ENCODE measurements at regions not wholly inside any gene's neighbourhood (a gene's known extent, or its start where the extent isn't known, plus 50 kb on each side); places are given as distances from the start of the nearest gene placed in this dataset.

DNA sequence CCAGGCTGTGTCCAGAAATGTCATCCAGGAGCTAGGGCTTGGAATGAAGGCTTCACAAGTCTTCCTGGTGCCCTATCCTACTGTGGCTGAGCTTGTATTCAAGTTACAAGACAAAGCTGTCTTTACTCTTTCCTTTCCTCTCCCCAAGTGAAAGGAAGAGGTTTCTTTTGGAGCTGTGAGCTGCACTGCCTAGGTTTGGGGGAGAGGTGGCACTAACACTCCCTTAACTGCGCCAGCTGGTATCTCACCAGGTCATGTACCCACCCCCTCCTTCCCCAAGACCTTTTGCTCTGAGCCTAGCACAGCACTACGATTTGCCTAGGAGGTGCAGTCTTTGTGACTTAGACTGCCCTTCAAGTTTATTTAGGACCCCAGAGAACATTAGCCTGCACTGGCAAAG is 2053.6 kb upstream of the PRR20A start:
- Histone ChIP-seq H3K9me3 (replicated peaks; ENCODE audit: control insufficient read depth, insufficient read depth, low read length) (peaks cover 2% of the 10 kb centered on the region), H3K4me3 (replicated peaks in 1 of 3; ENCODE audit: insufficient read depth in 1 of 3, low read depth in 1 of 3, low read length in 3 of 3) (no peak overlapping the region), H3K9me1 (replicated peaks; ENCODE audit: control insufficient read depth, extremely low read depth, insufficient read depth, low read length) (no peaks in the 10 kb centered on the region), H3K36me3 (ENCODE audit: control insufficient read depth in 2 of 2, extremely low read depth in 1 of 2, insufficient read depth in 2 of 2, low read length in 2 of 2) (no peaks in the 10 kb centered on the region), H3K4me2 (ENCODE audit: insufficient read depth, low read length) (no peak overlapping the region), H3K27ac (ENCODE audit: insufficient read depth, low read depth, low read length) (no peak overlapping the region), H4K20me1 (replicated peaks; ENCODE audit: control insufficient read depth, extremely low read depth, insufficient read depth, low read length) (no peaks in the 10 kb centered on the region), H3K4me1 (ENCODE audit: control insufficient read depth, extremely low read depth, insufficient read depth, low read length) (no peaks in the 10 kb centered on the region), H3K79me2 (ENCODE audit: control insufficient read depth, insufficient read depth, low read length) (no peaks in the 10 kb centered on the region), H3K9ac (replicated peaks; ENCODE audit: extremely low read depth, insufficient read depth, low read length) (no peak overlapping the region), H3K27me3 (ENCODE audit: control insufficient read depth in 2 of 2, insufficient read depth in 2 of 2, low read length in 2 of 2) (no peaks in the 10 kb centered on the region), H2AFZ (ENCODE audit: low read depth, low read length) (no peak overlapping the region)
- dilution Hi-C loops (cut with MboI; ENCODE audit: extremely low pct_ligation_motif_present, low sequenced_read_pairs) = no loop called here
- BruUV-seq (replicated peaks) = no TSS peak
- DNase-seq (ENCODE audit: low read depth, low spot score) (no peak), FAIRE-seq (no peak)
- intact Hi-C loops (cut with micrococcal nuclease) = no loop called here
- ChIA-PET POLR2A (no interaction called here), CTCF (no interaction called here)
- no peak for TF ChIP-seq POLR2AphosphoS5 (IDR thresholded peaks at IDR 0.05; ENCODE audit: insufficient read depth, low read depth, low read length)
- TF ChIP-seq MYC (IDR thresholded peaks at IDR 0.05; ENCODE audit: low read depth, low read length) = no peak
- TF ChIP-seq JUN (IDR thresholded peaks at IDR 0.05; ENCODE audit: borderline replicate concordance, insufficient read depth, insufficient read length, low read depth) = no peak

DNA sequence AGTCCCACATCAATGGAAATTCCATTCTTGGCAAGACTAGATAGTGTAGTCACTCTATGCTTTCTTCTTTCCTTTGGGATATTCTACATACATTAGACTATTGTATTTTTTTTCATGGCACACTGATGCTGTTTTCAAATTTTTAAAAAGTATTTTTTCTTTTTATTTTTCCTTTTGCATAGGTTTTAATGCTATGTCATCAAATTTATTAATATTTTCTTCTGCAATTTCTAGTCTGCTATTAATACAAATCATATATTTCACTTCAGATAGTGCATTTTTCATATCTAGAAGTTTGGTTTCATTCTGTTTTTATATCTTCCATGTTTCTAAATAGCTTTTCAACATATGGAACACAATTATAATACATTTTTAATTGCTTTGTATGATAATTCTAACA is 2050.1 kb upstream of the PRR20A start:
- H3K36me3 ChIP-seq (ENCODE audit: control insufficient read depth in 2 of 2, extremely low read depth in 1 of 2, insufficient read depth in 2 of 2, low read length in 2 of 2) = no peaks in the 10 kb centered on the region
- intact Hi-C loops (cut with micrococcal nuclease) (no loop called here), dilution Hi-C loops (cut with MboI; ENCODE audit: extremely low pct_ligation_motif_present, low sequenced_read_pairs) (no loop called here)
- POLR2A ChIA-PET = no interaction called here
- no peak overlapping the region for H3K4me3 ChIP-seq (replicated peaks in 1 of 3; ENCODE audit: insufficient read depth in 1 of 3, low read depth in 1 of 3, low read length in 3 of 3)
- H3K27ac ChIP-seq (ENCODE audit: insufficient read depth, low read depth, low read length) = no peak overlapping the region
- H4K20me1 ChIP-seq (replicated peaks; ENCODE audit: control insufficient read depth, extremely low read depth, insufficient read depth, low read length) = no peaks in the 10 kb centered on the region
- no peak overlapping the region for H3K4me2 ChIP-seq (ENCODE audit: insufficient read depth, low read length)
- H3K9me1 ChIP-seq (replicated peaks; ENCODE audit: control insufficient read depth, extremely low read depth, insufficient read depth, low read length) = no peaks in the 10 kb centered on the region
- no peak for TF ChIP-seq FOS (IDR thresholded peaks at IDR 0.05; ENCODE audit: borderline replicate concordance, insufficient read depth, low read length)
- TF ChIP-seq POLR2AphosphoS5 (IDR thresholded peaks at IDR 0.05; ENCODE audit: insufficient read depth, low read depth, low read length) = no peak
- TF ChIP-seq, protein P1, sequence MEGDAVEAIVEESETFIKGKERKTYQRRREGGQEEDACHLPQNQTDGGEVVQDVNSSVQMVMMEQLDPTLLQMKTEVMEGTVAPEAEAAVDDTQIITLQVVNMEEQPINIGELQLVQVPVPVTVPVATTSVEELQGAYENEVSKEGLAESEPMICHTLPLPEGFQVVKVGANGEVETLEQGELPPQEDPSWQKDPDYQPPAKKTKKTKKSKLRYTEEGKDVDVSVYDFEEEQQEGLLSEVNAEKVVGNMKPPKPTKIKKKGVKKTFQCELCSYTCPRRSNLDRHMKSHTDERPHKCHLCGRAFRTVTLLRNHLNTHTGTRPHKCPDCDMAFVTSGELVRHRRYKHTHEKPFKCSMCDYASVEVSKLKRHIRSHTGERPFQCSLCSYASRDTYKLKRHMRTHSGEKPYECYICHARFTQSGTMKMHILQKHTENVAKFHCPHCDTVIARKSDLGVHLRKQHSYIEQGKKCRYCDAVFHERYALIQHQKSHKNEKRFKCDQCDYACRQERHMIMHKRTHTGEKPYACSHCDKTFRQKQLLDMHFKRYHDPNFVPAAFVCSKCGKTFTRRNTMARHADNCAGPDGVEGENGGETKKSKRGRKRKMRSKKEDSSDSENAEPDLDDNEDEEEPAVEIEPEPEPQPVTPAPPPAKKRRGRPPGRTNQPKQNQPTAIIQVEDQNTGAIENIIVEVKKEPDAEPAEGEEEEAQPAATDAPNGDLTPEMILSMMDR (IDR thresholded peaks at IDR 0.05; ENCODE audit: extremely low read depth in 1 of 2, insufficient read depth in 1 of 2, low read depth in 1 of 2, low read length in 2 of 2) = no peak
- BruUV-seq (replicated peaks) = no TSS peak
- no peaks in the 10 kb centered on the region for H3K4me1 ChIP-seq (ENCODE audit: control insufficient read depth, extremely low read depth, insufficient read depth, low read length)
- no peak for FAIRE-seq
- no peaks in the 10 kb centered on the region for H3K79me2 ChIP-seq (ENCODE audit: control insufficient read depth, insufficient read depth, low read length)
- H2AFZ ChIP-seq (ENCODE audit: low read depth, low read length) = no peak overlapping the region
- H3K27me3 ChIP-seq (ENCODE audit: control insufficient read depth in 2 of 2, insufficient read depth in 2 of 2, low read length in 2 of 2) = no peaks in the 10 kb centered on the region
- no peak overlapping the region for H3K9ac ChIP-seq (replicated peaks; ENCODE audit: extremely low read depth, insufficient read depth, low read length)
- peaks cover 2% of the 10 kb centered on the region for H3K9me3 ChIP-seq (replicated peaks; ENCODE audit: control insufficient read depth, insufficient read depth, low read length)
- no peak for DNase-seq (ENCODE audit: low read depth, low spot score)
- CTCF ChIA-PET = no interaction called here
